Keratinocyte (primary cell): ENCODE measurements at regions not wholly inside any gene's neighbourhood (a gene's known extent, or its start where the extent isn't known, plus 50 kb on each side); places are given as distances from the start of the nearest gene placed in this dataset.

Experiments used
- DNase-seq: peaks from one replicate; pipeline ENCODE4 v3.0.0-alpha.2; 2011; ENCODE audit warnings: low read depth, missing footprints, low spot score
- FAIRE-seq: peaks from 2 replicates; lab custom pipeline; 2011; peaks lifted over from hg19 to GRCh38; lab: Jason Lieb, UNC
- H2AFZ ChIP-seq: 2 replicates; pipeline ENCODE4 v1.6.0; 2012; ENCODE audit warnings: low read length, control low read depth, inconsistent platforms; ENCODE audit not compliant: control insufficient read depth
- H3K27ac ChIP-seq: 2 replicates; pipeline ENCODE4 v1.5.1; 2011; ENCODE audit warnings: low read length; ENCODE audit not compliant: control insufficient read depth, insufficient read depth
- H3K27me3 ChIP-seq: 3 replicates; pipeline ENCODE4 v1.6.0; 2011; ENCODE audit warnings: low read length; ENCODE audit not compliant: control insufficient read depth, insufficient read depth; ENCODE audit errors: extremely low read depth
- H3K36me3 ChIP-seq, 2 experiments: 2 replicates in 1 of 2; 3 replicates in 1 of 2; pipeline ENCODE4 v1.5.1; 2011; ENCODE audit warnings: low read length in 2 of 2, mild to moderate bottlenecking in 1 of 2; ENCODE audit not compliant: control insufficient read depth in 2 of 2, insufficient read depth in 2 of 2; ENCODE audit errors: extremely low read depth in 1 of 2
- H3K4me1 ChIP-seq: 3 replicates; pipeline ENCODE4 v1.5.1; 2011; ENCODE audit warnings: low read length; ENCODE audit not compliant: control insufficient read depth, insufficient read depth; ENCODE audit errors: extremely low read depth
- H3K4me2 ChIP-seq: 3 replicates; pipeline ENCODE4 v1.6.0; 2011; ENCODE audit warnings: low read depth, low read length; ENCODE audit not compliant: control insufficient read depth, insufficient read depth; ENCODE audit errors: extremely low read depth
- H3K4me3 ChIP-seq, 3 experiments: fragments of 200-600 bp in 1 of 3; sonication (generic) in 1 of 3; 2 replicates in 2 of 3; 3 replicates in 1 of 3; pipeline ENCODE4 v1.5.1; 2011 to 2016; ENCODE audit warnings: low read length in 3 of 3, mild to moderate bottlenecking in 3 of 3, control low read depth in 2 of 3, inconsistent platforms in 1 of 3, low read depth in 1 of 3, mixed read lengths in 1 of 3, mixed run types in 1 of 3, moderate library complexity in 1 of 3; ENCODE audit not compliant: control insufficient read depth in 2 of 3, insufficient read depth in 2 of 3; ENCODE audit errors: extremely low read depth in 1 of 3
- H3K79me2 ChIP-seq: 2 replicates; pipeline ENCODE4 v1.6.0; 2012; ENCODE audit warnings: low read length; ENCODE audit not compliant: control insufficient read depth, insufficient read depth
- H3K9ac ChIP-seq: 3 replicates; pipeline ENCODE4 v1.6.0; 2011; ENCODE audit warnings: low read length; ENCODE audit not compliant: control insufficient read depth, insufficient read depth; ENCODE audit errors: extremely low read depth
- H3K9me1 ChIP-seq: 3 replicates; pipeline ENCODE4 v1.6.0; 2011; ENCODE audit warnings: low read length; ENCODE audit not compliant: control insufficient read depth, insufficient read depth; ENCODE audit errors: extremely low read depth
- H3K9me3 ChIP-seq: 2 replicates; pipeline ENCODE4 v1.5.1; 2012; ENCODE audit warnings: low read depth, low read length; ENCODE audit not compliant: control insufficient read depth
- H4K20me1 ChIP-seq: 3 replicates; pipeline ENCODE4 v1.6.0; 2011; ENCODE audit warnings: low read length; ENCODE audit not compliant: control insufficient read depth, insufficient read depth; ENCODE audit errors: extremely low read depth
- EZH2 ChIP-seq: IDR thresholded peaks from one replicate; pipeline ENCODE4 v1.6.1; 2012; ENCODE audit warnings: inconsistent platforms, mild to moderate bottlenecking, low read length, moderate library complexity
- dilution Hi-C: fragments of 300-500 bp; cut with MboI; formaldehyde crosslinking; loops from one replicate; pipeline ENCODE4 v1.7.0; 2020; ENCODE audit warnings: low sequenced_read_pairs; ENCODE audit not compliant: extremely low pct_ligation_motif_present
- TF ChIP-seq, protein P1 (sequence below), 3 experiments: IDR thresholded peaks in 1 of 3; conservative IDR thresholded peaks in 1 of 3; optimal IDR thresholded peaks in 1 of 3; 2 replicates in 2 of 3; 3 replicates in 1 of 3; pipeline versions ENCODE3 to v1.5.1; 2011; ENCODE audit warnings: low read length in 3 of 3, mild to moderate bottlenecking in 3 of 3, moderate library complexity in 2 of 3, control low read depth in 1 of 3, inconsistent platforms in 1 of 3; ENCODE audit not compliant: insufficient read depth in 2 of 3; ENCODE audit errors: extremely low read depth in 1 of 3

DNA sequence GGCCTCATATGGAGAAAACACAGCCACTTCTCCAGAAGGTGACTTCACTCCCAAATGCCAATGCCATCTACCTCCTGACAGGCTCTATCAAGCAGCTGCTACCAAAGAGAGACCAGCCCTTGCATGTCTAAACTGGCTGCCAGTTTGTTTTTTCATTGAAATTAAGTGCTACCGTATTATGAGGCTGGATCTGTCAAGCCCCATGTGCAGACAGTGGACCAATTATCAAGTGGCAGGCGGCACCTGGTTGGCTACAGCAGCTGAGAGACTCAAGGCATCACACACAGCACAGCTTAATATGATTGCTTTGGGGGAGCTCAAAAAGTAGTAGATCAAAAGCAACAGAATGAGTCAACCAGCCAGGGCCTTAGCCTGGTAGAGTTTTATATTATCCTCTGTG, 1293.0 kb upstream of the TENM4 start:
- Histone ChIP-seq H3K9me3 (no peaks in the 10 kb centered on the region), H3K79me2 (no peaks in the 10 kb centered on the region), H2AFZ (no peak overlapping the region), H4K20me1 (no peaks in the 10 kb centered on the region), H3K27ac (no peak overlapping the region), H3K27me3 (no peaks in the 10 kb centered on the region), H3K9me1 (no peaks in the 10 kb centered on the region), H3K4me2 (no peak overlapping the region), H3K4me3 (no peak overlapping the region), H3K36me3 (no peaks in the 10 kb centered on the region), H3K9ac (no peak overlapping the region), H3K4me1 (no peaks in the 10 kb centered on the region)
- TF ChIP-seq EZH2 = no peak
- TF ChIP-seq, protein P1, sequence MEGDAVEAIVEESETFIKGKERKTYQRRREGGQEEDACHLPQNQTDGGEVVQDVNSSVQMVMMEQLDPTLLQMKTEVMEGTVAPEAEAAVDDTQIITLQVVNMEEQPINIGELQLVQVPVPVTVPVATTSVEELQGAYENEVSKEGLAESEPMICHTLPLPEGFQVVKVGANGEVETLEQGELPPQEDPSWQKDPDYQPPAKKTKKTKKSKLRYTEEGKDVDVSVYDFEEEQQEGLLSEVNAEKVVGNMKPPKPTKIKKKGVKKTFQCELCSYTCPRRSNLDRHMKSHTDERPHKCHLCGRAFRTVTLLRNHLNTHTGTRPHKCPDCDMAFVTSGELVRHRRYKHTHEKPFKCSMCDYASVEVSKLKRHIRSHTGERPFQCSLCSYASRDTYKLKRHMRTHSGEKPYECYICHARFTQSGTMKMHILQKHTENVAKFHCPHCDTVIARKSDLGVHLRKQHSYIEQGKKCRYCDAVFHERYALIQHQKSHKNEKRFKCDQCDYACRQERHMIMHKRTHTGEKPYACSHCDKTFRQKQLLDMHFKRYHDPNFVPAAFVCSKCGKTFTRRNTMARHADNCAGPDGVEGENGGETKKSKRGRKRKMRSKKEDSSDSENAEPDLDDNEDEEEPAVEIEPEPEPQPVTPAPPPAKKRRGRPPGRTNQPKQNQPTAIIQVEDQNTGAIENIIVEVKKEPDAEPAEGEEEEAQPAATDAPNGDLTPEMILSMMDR (optimal IDR thresholded peaks at IDR 0.05 in 1 of 3, IDR thresholded peaks at IDR 0.05 in 1 of 3, conservative IDR thresholded peaks at IDR 0.05 in 1 of 3; ENCODE audit: extremely low read depth in 1 of 3, insufficient read depth in 2 of 3, low read length in 3 of 3) = no peak
- dilution Hi-C loops = no loop called here
- no peak for DNase-seq
- FAIRE-seq = no peak

DNA sequence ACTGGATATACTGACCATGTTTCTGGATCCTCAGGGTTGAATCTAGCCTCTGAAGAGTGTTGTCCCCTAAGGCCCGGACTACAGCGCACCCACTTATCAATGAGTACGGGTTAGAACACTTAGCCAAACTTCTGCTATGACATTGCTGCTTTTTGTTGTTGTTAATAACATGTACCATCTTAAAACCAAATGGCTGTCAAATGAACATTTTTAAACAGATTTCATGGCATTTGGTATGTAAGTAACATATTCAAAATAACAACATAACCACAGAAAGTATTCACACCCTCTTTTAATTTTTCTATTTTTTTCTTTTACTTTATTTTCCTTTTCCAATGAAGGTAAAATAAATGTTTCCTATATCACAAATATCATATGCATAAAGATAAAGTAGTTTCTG, 1292.5 kb upstream of the TENM4 start:
- dilution Hi-C loops = no loop called here

More for the DNA sequence above, 1292.5 kb upstream of the TENM4 start:
- Histone ChIP-seq H3K9ac (no peak overlapping the region), H3K9me1 (no peaks in the 10 kb centered on the region), H3K4me2 (no peak overlapping the region), H4K20me1 (no peaks in the 10 kb centered on the region), H3K9me3 (no peaks in the 10 kb centered on the region), H3K4me1 (no peaks in the 10 kb centered on the region), H3K4me3 (no peak overlapping the region), H3K27ac (no peak overlapping the region), H2AFZ (no peak overlapping the region), H3K36me3 (no peaks in the 10 kb centered on the region), H3K27me3 (no peaks in the 10 kb centered on the region), H3K79me2 (no peaks in the 10 kb centered on the region)
- FAIRE-seq (no peak), DNase-seq (no peak)
- no peak for TF ChIP-seq EZH2
- TF ChIP-seq, protein P1 (optimal IDR thresholded peaks at IDR 0.05 in 1 of 3, IDR thresholded peaks at IDR 0.05 in 1 of 3, conservative IDR thresholded peaks at IDR 0.05 in 1 of 3; ENCODE audit: extremely low read depth in 1 of 3, insufficient read depth in 2 of 3, low read length in 3 of 3) = no peak
